ENCODE measurements at regions not wholly inside any gene's neighbourhood (a gene's known extent, or its start where the extent isn't known, plus 50 kb on each side); places are given as distances from the start of the nearest gene placed in this dataset.

DNA sequence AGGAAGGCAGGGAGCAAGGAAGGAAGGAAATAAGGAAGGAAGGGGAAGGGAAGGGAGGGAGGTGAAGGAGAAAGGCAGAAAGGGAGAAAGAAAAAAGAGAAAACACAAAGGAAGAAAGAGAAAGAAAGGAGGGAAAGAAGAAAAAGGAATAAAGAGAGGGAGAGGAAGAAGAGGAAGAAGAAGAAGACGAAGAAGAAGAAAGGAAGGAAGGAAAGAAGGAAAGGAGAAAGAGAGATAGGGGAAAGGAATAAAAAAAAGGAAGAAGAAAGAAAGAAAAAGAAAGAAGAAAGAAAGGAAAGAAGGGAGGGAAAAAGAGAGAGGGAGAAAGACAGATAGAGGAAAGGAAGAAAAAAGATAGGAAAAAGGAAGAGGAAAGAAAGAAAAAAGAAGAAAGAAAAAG, 128.0 kb downstream of the MXRA5 start:
- intact Hi-C loops (cut with DNase I): no loop called here
- Histone ChIP-seq H3K36me3 (no peaks in the 10 kb centered on the region), H3K4me3 (no peak overlapping the region), H3K9me3 (no peaks in the 10 kb centered on the region), H3K4me1 (no peaks in the 10 kb centered on the region), H3K27ac (no peak overlapping the region), H3K27me3 (no peaks in the 10 kb centered on the region)
- no peak for DNase-seq
- no peak for ATAC-seq
- 25% methylated on average over 1 of the region's 1 CpG for WGBS (ENCODE audit: insufficient coverage, low coverage, low lambda C conversion rate, missing lambda C conversion rate)
- TF ChIP-seq, protein P1, sequence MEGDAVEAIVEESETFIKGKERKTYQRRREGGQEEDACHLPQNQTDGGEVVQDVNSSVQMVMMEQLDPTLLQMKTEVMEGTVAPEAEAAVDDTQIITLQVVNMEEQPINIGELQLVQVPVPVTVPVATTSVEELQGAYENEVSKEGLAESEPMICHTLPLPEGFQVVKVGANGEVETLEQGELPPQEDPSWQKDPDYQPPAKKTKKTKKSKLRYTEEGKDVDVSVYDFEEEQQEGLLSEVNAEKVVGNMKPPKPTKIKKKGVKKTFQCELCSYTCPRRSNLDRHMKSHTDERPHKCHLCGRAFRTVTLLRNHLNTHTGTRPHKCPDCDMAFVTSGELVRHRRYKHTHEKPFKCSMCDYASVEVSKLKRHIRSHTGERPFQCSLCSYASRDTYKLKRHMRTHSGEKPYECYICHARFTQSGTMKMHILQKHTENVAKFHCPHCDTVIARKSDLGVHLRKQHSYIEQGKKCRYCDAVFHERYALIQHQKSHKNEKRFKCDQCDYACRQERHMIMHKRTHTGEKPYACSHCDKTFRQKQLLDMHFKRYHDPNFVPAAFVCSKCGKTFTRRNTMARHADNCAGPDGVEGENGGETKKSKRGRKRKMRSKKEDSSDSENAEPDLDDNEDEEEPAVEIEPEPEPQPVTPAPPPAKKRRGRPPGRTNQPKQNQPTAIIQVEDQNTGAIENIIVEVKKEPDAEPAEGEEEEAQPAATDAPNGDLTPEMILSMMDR (IDR thresholded peaks at IDR 0.05): no peak
- TF ChIP-seq POLR2A (IDR thresholded peaks at IDR 0.05): no peak

DNA sequence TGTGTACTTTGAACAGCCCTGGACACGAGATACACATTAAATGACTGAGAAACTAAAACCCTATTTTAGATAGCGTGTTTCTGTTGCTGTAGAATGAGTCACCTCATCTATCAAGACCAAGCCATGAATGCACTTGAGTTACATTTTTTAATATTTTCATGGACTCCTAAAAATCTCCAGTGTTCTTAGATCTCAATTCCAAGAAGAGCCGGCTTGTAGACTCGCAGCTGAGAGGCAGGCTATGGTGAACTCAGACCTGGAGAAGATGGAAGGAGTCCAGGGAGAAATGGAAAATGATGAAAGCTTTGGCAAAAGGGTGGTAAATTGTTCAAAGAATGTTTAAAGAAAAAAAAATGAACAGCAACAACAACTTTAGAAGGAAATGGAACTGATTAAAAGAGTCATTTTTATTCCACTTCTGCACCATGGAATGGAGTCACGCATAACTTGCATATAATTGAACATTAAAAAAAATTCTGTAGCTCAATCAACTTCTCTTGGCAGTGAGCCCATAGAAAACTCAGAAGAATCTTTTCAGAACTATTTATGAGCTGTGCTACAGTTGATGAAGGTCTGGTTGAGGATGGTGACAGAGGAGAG, 129.8 kb downstream of the MXRA5 start:
- intact Hi-C loops (cut with DNase I): no loop called here
- Histone ChIP-seq H3K27ac (no peak overlapping the region), H3K4me1 (no peaks in the 10 kb centered on the region), H3K4me3 (no peak overlapping the region), H3K27me3 (no peaks in the 10 kb centered on the region), H3K9me3 (no peaks in the 10 kb centered on the region), H3K36me3 (no peaks in the 10 kb centered on the region)
- ATAC-seq (no peak), DNase-seq (no peak)
- WGBS (ENCODE audit: insufficient coverage, low coverage, low lambda C conversion rate, missing lambda C conversion rate): 56% methylated on average over 5 of the region's 5 CpGs
- TF ChIP-seq, protein P1 (IDR thresholded peaks at IDR 0.05): no peak
- no peak for TF ChIP-seq POLR2A (IDR thresholded peaks at IDR 0.05)

DNA sequence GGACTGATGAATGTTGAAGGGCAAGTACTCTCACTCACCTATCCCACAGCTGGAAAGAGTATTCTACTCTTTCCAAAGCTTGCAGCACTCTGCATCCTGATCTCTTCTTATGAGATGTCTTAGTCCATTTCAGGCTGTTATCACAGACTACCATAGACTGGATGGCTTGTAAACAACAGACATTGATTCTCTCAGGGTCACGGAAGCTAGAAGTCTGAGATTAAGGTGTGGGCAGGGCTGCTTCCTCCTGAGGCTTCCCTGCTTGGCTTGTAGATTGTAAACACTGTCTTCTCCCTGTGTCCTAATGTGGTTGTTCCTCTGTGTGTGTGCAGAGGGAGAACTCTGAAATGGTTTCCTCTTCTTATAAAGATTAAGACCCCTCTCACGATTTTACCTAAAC, 131.2 kb downstream of the MXRA5 start:
- TF ChIP-seq, protein P1 (IDR thresholded peaks at IDR 0.05): no peak
- no peak for TF ChIP-seq POLR2A (IDR thresholded peaks at IDR 0.05)
- no peak for ATAC-seq
- no peaks in the 10 kb centered on the region for H3K27me3 ChIP-seq
- no peaks in the 10 kb centered on the region for H3K36me3 ChIP-seq
- H3K27ac ChIP-seq: no peak overlapping the region
- no peaks in the 10 kb centered on the region for H3K4me1 ChIP-seq
- DNase-seq: no peak
- H3K9me3 ChIP-seq: no peaks in the 10 kb centered on the region
- H3K4me3 ChIP-seq: no peak overlapping the region
- intact Hi-C loops (cut with DNase I): no loop called here
- 13% methylated on average over 2 of the region's 2 CpGs for WGBS (ENCODE audit: insufficient coverage, low coverage, low lambda C conversion rate, missing lambda C conversion rate)

DNA sequence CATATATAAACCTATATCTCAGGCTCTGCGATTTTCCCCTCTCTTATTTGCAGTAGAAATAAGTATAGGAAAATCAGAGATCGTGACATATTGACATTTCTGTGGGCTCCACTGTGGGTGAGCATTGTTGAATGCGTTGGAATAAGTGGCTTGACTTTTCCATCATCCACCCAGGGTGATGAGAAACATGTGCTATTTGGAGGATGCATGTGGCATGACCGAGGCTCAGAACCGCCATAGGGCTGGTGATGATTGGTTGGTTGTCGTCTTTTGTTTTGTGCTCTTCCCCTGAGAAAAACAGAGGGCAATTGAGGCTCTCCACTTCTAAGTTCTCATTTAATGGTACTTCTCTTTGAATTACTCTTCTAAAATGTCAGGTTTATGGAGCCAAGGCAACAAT, 140.1 kb downstream of the MXRA5 start:
- intact Hi-C loops (cut with DNase I): no loop called here
- no peaks in the 10 kb centered on the region for H3K9me3 ChIP-seq
- no peaks in the 10 kb centered on the region for H3K4me1 ChIP-seq
- ATAC-seq: no peak
- no peak for DNase-seq
- no peaks in the 10 kb centered on the region for H3K36me3 ChIP-seq
- H3K27ac ChIP-seq: no peak overlapping the region
- H3K4me3 ChIP-seq: no peak overlapping the region
- no peaks in the 10 kb centered on the region for H3K27me3 ChIP-seq
- 72% methylated on average over 6 of the region's 6 CpGs for WGBS (ENCODE audit: insufficient coverage, low coverage, low lambda C conversion rate, missing lambda C conversion rate)
- TF ChIP-seq, protein P1 (IDR thresholded peaks at IDR 0.05): no peak
- TF ChIP-seq POLR2A (IDR thresholded peaks at IDR 0.05): no peak

DNA sequence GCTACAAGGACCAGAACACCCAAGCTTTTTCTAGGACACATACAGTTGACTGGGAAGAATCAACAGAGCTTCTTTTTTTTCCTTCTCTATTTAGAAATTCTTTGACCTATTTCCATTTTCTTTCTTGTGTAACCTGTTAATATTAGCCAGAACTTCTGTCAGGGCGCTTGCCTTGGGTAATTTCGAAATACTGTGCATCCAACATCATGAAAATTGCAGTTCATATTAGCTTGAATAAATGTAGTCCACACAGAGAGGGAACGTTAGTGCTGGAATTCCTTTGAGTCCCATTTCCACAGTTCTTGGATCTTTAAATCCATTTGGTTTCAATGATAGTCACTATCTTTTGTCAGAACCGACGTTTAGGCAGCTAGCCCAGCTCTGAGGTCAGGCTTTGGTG, 141.8 kb downstream of the MXRA5 start:
- no peaks in the 10 kb centered on the region for H3K9me3 ChIP-seq
- ATAC-seq (no peak), DNase-seq (no peak)
- H3K4me3 ChIP-seq: no peak overlapping the region
- TF ChIP-seq, protein P1 (IDR thresholded peaks at IDR 0.05): no peak
- no peak for TF ChIP-seq POLR2A (IDR thresholded peaks at IDR 0.05)
- 25% methylated on average over 5 of the region's 5 CpGs for WGBS (ENCODE audit: insufficient coverage, low coverage, low lambda C conversion rate, missing lambda C conversion rate)
- intact Hi-C loops (cut with DNase I): no loop called here
- no peaks in the 10 kb centered on the region for H3K36me3 ChIP-seq
- no peaks in the 10 kb centered on the region for H3K4me1 ChIP-seq
- no peaks in the 10 kb centered on the region for H3K27me3 ChIP-seq
- H3K27ac ChIP-seq: no peak overlapping the region

Measured in right lobe of liver (tissue), 6 donors.